HG03521 (cell line): ENCODE measurements at regions not wholly inside any gene's neighbourhood (a gene's known extent, or its start where the extent isn't known, plus 50 kb on each side); places are given as distances from the start of the nearest gene placed in this dataset.
"Not testable (repeated sequence)": the region's sequence is repeated elsewhere in the genome, so short reads cannot be mapped to it uniquely, and the experiment has no call there.

Experiments used
- ATAC-seq: cut with Tn5 transposase; IDR thresholded peaks from one replicate; pipeline ENCODE4 v1.9.1; 2021; ENCODE audit warnings: mild to moderate bottlenecking, moderate library complexity; ENCODE audit not compliant: unreplicated experiment

DNA sequence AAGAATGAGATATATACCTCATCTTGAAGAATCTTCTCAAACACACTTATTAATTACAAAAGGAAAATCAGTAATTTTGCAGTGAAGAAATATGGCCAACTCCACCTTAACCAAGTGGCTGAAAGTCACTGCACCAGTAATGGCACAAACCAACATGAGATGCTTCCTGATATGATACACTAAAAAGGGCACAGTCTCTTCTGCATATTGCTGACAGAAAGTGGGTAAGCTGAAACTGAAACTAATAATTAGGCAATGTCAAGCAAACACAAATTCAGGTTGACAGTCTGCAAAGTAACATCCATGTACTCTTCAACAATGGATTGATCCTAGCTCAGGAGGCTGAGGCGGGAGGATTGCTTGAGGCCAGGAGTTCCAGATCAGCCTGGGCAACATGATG, 56.1 kb downstream of the ZNF22 start:
- not testable (repeated sequence) for ATAC-seq

DNA sequence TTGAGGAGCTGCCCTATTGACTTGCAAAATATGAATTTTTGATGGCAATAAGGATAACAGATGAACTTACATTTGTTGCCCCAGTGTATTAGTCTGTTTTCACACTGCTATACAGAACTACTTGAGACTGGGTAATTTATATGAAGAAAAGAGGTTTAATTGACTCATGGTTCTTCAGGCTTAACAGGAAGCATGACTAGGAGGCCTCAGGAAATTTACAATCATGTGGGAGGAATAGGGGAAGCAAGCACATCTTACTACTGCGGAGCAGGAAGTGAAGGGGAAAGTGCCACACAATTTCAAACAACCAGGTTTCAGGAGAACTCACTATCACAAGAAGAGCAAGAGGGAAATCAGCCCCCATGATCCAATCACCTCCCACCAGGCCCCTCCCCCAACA, 57.9 kb downstream of the ZNF22 start:
- no peak for ATAC-seq

DNA sequence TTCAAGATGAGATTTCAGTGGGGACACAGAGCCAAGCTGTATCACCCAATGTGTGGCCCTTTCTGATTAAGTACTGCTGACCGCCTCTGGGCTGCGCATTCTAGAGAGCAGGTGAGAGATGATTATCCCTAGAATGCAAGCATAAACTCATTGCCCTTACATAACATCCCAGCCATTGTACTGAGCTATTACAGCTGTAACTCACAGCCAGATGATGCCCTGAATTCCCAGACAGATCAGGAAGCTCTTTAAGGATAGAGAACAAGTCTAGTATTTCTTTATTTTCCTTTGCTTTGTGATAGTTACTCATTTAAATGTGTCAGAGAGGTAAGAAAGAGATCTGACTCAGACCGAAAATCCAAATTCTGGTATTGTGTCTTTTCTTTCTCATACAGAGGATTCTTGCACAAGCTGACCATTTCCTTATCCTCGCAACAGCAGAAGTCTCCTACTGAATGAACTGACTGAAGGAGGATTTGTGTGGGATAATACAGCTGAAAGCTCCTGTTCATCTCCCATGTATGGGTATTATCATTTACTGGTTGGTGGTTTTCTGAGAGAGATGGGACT, 58.4 kb downstream of the ZNF22 start:
- ATAC-seq, result no peak

DNA sequence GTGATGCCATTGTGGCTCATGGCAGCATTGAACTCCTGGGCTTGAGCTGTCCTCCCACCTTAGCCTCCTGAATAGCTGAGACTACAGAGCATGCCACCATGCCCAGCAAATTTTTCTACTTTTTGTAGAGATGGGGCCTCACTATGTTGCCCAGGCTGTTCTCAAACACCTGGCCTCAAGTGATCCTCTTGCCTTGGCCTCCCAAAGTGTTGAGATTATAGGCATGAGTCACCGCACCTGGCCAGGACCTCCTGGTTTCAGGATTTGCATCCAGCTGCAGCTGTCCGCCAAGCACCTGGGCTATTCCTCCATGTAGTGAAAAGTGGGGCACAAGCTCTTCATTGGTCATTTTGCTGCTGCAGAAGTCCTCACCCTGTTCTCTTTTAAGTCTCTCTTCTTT, 58.9 kb downstream of the ZNF22 start:
- ATAC-seq, result no peak

DNA sequence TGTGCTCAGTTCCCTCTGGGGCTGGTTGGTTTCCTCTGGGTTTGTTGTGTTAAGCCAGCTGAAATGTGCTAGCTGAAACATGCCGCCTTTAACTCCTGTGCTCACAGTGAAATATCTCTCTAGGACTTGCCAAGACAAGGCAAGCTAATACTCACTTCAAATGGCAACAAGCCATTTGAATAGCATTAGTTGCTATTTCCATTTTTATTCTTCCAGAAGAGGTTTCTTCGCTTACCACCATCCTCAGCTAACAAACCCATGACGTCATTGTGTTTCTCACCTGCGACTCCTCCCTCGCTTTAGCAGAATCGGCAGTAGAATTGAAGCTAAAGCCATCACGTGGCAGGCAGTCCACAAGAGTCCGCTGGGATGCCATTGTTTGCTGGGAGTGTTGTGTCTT, 61.3 kb downstream of the ZNF22 start:
- ATAC-seq, result no peak

DNA sequence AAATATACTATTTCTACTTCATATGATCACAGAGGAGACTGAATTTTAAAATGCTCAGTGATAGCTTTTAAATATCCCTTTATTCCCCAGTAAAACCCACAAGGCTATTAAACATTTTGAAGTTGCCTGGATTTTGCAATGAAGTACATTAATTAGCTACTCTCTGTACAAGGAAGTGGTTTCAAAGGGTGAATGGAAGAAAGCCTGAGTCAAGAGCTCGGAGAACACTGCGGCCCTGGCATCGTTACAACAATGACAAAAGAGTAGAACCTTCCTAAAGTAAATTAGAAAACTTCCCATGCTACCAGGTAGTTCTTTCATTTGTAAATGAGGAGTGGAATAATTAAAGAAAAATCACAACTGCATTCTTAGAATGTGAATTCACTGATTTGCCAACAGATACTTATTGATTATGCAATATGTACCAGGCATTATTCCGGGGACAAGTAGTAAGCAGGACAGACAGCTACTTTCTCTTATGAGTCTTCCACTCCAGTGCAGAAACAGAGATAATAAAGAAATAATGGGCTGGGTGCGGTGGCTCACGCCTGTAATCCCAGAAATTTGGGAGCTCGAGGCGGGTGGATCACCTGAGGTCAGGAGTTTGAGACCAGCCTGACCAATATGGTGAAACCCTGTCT, 63.0 kb downstream of the ZNF22 start:
- ATAC-seq, result no peak

DNA sequence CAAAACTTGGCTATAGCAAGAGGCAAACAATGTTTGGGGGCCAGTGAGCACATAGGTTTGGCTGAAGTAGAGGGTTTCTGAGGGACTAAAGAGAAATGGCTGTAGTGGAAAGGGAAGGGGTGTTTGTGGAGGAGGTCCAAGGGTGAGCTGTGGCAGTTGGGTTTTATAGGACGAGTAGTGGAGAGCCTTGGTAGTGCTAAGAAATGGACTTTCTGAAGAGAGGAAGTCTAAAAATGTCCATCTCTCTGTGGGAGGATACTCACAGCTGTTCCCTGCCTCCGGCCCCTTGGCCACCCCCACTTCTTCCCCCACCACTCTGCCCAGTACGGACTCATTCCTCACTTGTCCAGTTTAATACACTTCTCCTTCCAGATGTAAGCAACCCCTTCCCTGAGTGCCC, 64.3 kb downstream of the ZNF22 start:
- no peak for ATAC-seq

DNA sequence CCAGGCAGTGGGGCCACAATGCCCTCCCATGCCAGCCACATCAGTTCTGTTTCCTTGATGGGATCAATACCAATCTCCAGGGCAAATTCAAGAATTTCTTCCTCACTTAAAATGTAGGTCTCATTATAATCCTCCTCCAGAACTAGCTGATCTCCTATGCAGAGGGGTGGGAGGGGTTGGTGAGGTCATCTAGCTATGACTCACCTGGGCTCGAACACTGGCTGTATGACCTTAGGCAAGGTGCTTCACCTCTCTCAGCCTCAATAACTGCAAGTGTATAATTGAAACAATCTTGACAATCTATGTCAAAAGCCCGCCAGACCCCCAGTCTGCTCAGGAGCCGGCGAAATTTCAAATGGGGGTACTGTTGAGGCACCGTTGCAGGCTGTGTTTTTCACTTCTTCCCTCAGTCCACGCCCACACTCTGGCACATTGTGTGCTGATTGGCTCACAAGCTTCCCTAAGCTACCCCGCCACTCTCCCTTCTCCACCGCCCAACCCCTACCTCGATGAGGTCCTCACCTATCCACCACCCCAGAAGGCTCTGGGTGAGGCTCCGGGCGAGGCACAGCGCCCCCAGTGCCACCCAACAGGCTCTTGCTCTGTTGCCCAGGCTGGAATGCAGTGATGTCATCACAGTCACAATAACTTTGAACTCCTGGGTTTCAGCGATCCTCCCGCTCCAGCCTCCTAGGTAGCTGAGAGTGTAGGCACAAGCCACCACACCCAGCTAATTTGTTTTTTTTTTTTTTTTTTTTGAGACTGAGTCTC, 70.5 kb downstream of the ZNF22 start:
- ATAC-seq, result no peak

DNA sequence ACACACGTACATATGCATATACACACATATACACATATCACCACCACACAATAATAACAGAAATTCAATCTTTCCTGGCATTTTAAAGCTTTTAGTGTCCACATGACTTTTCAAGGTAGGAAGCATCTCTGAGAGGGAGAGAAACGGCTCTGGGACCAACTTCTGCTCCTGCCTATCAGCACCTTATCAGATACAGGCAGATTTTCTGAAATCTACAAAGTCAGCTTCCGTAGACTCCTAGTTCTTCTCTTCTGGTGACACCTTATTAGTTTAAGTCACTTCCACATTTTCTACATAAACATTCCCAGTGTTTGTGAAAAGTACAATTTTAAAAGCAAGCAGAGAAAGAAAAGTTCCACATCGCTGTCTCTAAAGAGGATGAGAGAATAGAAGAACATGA, 74.5 kb downstream of the ZNF22 start:
- no peak for ATAC-seq

DNA sequence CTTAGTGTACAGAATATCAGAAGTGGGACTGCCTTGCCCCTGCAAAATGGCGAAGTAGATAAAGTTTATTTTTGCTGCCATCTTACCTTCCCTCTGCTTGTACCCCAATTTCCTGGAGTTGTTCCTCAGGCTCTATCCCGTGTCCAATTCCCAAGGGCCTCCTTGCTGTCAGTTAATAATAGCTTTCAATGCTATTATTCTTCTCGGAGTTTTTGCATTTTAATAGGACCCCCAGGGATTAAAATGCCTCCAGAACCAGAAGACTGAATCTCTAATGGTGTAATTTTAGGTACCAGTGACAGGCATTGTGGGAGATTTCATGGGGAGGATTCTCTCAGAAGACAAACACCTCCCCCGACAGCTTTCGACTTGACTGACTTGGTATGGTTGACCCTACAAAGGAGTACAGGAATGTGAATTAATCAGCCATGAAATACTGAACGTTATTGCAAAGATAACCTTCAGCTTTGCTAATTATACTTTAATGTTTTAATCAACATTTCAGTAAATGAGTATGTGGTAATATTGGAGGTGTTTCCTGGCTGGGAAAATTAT, 75.2 kb downstream of the ZNF22 start:
- ATAC-seq, result no peak

DNA sequence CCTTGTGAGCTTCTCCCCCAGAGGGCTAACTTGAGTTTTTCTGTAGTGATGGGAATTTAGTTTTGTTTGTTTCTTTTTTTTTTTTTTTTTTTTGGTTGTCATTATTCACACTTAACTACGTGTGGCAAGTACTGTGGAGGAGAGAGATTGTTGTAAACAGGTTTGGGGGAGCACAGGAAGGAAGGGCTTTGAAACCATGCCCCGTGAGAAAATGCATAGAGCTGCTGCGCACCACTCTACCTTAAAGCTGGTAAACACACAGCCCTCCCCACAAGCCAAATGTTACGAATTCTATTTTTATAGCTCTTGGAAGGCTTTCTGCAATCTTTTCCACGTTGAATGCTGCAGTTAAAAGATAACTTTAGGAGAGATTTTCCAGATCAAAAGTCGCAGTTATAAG, 76.2 kb downstream of the ZNF22 start:
- no peak for ATAC-seq

DNA sequence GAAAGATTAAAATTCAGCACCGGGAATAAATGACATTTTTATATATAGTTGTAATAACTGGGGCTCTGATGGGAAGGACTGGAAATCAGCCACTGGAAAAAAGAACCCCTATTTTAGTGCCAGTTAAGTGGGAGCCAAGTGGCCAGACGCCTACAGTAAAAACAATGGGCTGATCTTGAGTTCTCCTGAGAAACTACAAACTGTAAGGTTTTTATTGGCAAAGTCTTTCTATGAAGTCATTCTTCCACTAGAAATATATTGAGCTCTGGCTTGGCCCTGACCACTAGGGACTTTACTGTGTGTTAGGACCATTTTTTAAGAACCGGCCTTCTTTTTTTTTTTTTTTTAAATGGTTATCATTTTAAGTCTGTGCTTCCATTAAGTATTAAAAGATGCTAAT, 79.6 kb downstream of the ZNF22 start:
- no peak for ATAC-seq

DNA sequence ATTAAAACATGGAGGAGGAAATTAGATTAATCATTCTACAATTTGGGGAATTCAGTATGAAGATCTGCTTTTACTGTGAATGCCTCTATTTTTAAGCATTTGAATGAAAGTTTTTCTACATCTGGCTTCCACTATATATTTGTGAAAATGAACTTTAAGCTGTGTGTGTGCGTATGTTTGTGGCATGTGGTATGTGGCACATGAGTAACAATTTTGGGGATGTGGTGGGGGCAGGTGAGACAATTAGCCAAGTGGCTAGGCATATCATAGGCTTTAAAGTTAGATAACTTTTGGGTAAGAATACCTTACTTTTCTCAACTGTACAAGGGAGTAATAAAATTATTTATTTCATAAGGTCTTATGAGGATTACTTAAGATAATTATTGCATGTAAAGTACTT, 81.5 kb downstream of the ZNF22 start:
- ATAC-seq, result no peak

DNA sequence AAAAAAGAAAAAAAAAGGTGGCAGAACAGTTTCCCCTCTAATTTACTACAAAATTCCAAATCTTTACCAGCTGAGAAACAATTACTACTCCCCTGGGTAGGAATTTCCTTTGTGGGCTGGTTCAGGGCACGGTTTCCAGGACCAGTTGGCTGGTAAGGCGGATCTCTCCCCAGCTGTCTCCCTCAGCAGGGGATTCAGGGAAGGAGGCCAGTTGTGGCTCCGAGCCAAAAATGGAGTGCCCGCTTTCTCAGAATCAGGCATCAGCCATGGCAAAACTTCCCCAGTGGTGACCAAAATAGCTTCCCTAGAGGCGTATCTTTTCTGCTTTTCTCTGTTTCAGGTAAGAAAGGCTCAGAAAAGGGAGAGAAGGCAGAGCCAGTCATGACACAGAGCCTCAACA, 91.2 kb downstream of the ZNF22 start:
- ATAC-seq, result no peak

DNA sequence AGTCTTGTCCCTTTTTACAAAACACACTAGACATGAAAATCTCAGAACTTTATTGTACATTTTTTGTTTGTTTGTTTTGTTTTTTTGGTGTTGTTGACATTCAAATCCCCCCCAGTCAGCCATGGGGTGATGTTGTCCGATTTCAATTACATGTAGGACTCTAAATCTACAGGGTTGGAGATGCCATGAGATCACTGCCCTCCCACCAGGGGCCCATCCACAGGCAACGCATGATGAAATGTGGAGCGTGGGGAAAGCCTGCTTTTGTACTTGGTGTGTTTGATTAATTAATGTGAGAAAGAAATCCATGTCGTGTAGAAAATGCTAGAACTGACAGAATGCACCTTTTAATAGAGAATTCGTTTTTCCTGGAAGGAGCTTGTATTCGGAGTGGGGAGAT, 93.2 kb downstream of the ZNF22 start:
- no peak for ATAC-seq

DNA sequence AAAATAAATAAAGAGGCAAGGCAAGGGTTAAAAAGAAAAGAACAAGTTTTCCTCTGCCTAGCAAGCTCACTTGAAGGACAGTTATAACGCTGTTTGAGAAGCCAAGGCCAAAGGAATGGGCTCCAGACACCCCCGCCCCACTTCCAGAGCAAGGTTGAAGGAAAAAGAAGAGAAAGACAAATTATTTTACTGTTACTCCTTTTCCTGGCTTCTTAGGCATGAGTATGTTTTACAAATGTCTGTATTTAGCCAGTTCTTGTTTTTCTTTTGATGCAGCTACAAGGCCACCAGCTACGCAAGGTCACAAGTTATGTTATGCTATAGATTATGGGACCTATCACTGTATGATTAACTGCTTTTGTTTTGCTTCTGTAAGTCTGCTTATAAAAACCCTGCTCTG, 94.6 kb downstream of the ZNF22 start:
- no peak for ATAC-seq

DNA sequence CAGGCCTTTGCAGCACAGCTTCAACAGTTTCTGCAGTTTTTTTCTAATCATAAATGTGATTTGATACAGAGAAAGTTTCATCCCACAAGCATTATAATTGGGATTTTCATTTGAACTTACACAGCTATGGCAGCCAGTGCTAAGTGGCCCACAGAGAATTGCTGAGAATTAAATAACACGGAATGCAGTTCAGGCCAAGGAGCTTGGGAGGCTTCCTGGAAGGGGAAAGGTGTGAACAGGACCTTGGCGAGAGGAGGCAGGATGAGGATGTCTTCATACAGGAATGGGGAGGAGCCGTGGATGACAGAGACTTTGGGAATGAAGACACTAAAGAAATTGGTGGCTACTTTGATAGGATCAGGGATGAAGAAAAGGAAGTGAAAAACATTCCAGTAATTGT, 95.3 kb downstream of the ZNF22 start:
- no peak for ATAC-seq

DNA sequence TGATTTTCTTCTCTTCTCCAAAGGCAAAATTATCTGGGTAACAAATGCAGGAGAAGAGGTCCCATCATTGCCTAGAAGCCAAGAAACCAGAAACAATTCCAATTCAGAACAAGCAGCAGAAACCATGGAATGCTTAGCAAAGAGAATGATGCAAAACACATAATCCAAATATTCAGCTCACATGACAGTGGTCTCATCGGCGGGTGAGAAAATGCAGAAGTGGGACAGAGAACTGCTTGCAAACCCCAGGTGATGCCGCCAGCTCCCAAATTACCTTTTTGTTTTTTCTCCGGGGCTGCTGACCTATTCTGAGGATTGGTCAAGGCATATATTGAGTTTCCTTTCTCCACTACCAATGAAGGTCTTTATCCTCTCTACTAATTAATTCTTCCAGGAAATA, 99.7 kb downstream of the ZNF22 start:
- no peak for ATAC-seq

DNA sequence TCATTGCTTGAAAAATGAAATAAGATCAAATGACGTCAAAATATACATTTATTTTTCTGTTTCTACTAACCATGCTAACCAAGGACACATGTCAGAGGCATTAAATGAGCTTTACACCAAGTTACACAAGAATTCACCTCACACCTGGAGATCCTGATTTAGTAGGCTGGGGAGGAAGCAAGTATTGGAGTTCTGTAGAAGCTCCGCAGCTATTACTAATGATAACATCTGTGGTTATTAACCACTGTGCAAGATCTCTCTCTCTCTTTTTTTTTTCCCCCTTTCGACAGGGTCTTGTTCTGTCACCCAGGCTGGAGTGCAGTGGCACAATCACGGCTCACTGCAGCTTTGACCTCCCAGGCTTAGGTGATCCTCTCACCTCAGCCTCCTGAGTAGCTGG, 104.0 kb downstream of the ZNF22 start:
- ATAC-seq, result no peak

DNA sequence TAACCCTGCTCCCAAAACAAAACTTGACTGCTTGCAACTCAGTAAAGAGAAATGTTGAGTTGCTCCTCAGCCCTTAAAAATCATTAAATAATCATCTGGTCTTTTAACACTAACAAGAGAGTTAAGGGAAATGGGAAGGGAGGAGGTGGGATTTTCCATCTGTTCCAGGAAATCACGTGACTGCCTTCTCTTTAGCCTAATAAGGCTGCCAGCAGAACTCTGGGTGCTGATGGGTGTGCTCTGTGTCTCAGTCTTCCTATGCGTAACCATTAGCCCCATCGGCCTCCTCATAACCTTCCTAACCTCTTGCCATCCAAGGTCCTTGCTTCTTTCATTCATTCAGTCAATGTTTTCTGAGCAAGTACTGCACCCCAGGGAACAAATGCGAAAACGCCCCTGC, 104.6 kb downstream of the ZNF22 start:
- not testable (repeated sequence) for ATAC-seq

DNA sequence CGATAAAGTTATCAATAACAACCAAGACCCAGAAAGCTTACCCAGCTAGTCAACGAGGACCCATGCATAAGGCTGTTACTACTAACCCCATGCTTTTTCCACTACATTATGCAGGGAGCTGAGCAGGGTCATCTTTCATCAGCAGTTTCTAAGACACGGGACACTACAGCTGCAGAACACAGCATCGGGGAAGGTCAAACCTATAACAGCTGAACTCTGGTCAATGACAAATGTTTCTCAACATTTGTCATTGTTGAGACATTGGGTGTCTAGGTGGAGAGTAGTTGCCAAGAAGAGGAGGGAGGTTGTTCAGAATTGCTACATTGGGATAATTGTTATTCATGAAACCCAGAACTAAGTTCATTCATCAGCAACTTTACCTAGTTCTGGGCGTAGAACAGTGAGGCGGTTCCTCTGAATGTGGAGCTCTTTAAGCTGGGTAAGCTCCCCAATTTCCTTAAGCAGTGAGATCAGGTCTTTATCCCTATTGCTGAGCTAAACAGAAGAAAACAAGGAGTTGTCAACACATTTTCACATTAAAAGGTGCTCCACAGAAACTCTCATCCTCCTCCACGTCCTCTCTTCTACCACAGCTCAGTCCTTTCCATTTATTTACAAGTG, 105.6 kb downstream of the ZNF22 start:
- no peak for ATAC-seq

DNA sequence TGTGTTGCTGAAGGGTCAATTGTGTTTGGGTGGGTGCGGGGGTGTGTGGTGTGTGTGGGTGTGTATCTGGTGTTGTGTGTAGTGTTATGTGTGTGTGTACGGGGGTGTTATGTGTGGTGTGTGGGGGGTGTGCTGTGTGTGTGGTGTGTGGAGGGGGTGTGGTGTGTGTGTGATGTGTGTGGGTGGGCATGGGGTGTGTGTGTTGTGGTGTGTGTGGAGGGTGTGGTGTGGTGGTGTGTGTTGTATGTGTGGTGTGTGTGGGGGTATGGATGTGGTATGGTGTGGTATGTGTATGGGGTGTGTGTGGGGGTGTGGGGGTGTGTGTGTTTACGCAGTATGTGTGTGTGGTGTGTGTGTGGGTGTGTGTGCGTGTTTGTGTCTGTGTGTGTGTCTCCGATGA, 110.8 kb downstream of the ZNF22 start:
- no peak for ATAC-seq
